ENCODE measurements at regions not wholly inside any gene's neighbourhood (a gene's known extent, or its start where the extent isn't known, plus 50 kb on each side); places are given as distances from the start of the nearest gene placed in this dataset.

GRCh38 chr1:191643060-191643459 is 515.2 kb upstream of the RGS18 start:
- Histone ChIP-seq H3K4me1 (replicated peaks in 1 of 2; ENCODE audit: control insufficient read depth in 2 of 2, insufficient read depth in 2 of 2, low read length in 2 of 2) (no peaks in the 10 kb centered on the region), H3K4me2 (ENCODE audit: insufficient read depth, low read length) (no peak overlapping the region), H3K27me3 (ENCODE audit: control insufficient read depth in 2 of 2, insufficient read depth in 2 of 2, low read length in 2 of 2) (no peaks in the 10 kb centered on the region), H3K79me2 (ENCODE audit: control insufficient read depth, insufficient read depth, low read length) (no peaks in the 10 kb centered on the region), H2AFZ (ENCODE audit: low read depth, low read length) (no peak overlapping the region), H3K36me3 (ENCODE audit: control insufficient read depth, insufficient read depth, low read length) (no peaks in the 10 kb centered on the region), H4K20me1 (replicated peaks; ENCODE audit: control insufficient read depth, insufficient read depth, low read length) (no peaks in the 10 kb centered on the region), H3K4me3 (no peak overlapping the region), H3K9me3 (replicated peaks; ENCODE audit: control insufficient read depth, insufficient read depth, low read depth, low read length) (no peaks in the 10 kb centered on the region), H3K27ac (ENCODE audit: extremely low read depth, low read depth, low read length) (no peak overlapping the region), H3K9me1 (ENCODE audit: control insufficient read depth, insufficient read depth, low read length) (no peaks in the 10 kb centered on the region), H3K9ac (ENCODE audit: insufficient read depth in 1 of 2, low read depth in 2 of 2, low read length in 2 of 2) (no peak overlapping the region)
- intact Hi-C loops (cut with micrococcal nuclease): no loop called here
- ChIA-PET POLR2A (no interaction called here), CTCF (ENCODE audit: low intra/inter-chr PET ratio) (no interaction called here)
- TF ChIP-seq BRD4 (IDR thresholded peaks at IDR 0.05) (no peak), CEBPB (tag; IDR thresholded peaks at IDR 0.05) (peak; percentile 53), KDM1A (IDR thresholded peaks at IDR 0.05) (no peak)
- DNase-seq (ENCODE audit: extremely low read depth in 1 of 4, low spot score in 3 of 4): no peak
- BruUV-seq (replicated peaks): no TSS peak
- no peak for ATAC-seq
- in situ Hi-C loops (cut with MboI): no loop called here
- 39% methylated on average over 1 of the region's 1 CpG for WGBS (ENCODE audit: insufficient coverage, low coverage, missing lambda C conversion rate)
- FAIRE-seq: no peak

GRCh38 chr1:191648939-191649338 is 509.3 kb upstream of the RGS18 start:
- FAIRE-seq (no peak), DNase-seq (ENCODE audit: extremely low read depth in 1 of 4, low spot score in 3 of 4) (no peak), ATAC-seq (no peak)
- ChIA-PET POLR2A (no interaction called here), CTCF (ENCODE audit: low intra/inter-chr PET ratio) (no interaction called here)
- no peaks in the 10 kb centered on the region for H3K9me3 ChIP-seq (replicated peaks; ENCODE audit: control insufficient read depth, insufficient read depth, low read depth, low read length)
- H3K79me2 ChIP-seq (ENCODE audit: control insufficient read depth, insufficient read depth, low read length): no peaks in the 10 kb centered on the region
- H3K9ac ChIP-seq (ENCODE audit: insufficient read depth in 1 of 2, low read depth in 2 of 2, low read length in 2 of 2): no peak overlapping the region
- H3K4me3 ChIP-seq: no peak overlapping the region
- H2AFZ ChIP-seq (ENCODE audit: low read depth, low read length): no peak overlapping the region
- intact Hi-C loops (cut with micrococcal nuclease) (no loop called here), in situ Hi-C loops (cut with MboI) (no loop called here)
- no peaks in the 10 kb centered on the region for H3K9me1 ChIP-seq (ENCODE audit: control insufficient read depth, insufficient read depth, low read length)
- TF ChIP-seq ZNF766 (CRISPR knock-in tag; conservative IDR thresholded peaks at IDR 0.05) (no peak), RBM15 (IDR thresholded peaks at IDR 0.05; ENCODE audit: insufficient read depth, low read length) (no peak), MITF (IDR thresholded peaks at IDR 0.05) (no peak), FOSL1 (tag; conservative IDR thresholded peaks at IDR 0.05) (no peak), HBP1 (CRISPR knock-in tag; IDR thresholded peaks at IDR 0.05) (no peak), HMG20A (CRISPR knock-in tag; conservative IDR thresholded peaks at IDR 0.05) (no peak), PTRF (tag; IDR thresholded peaks at IDR 0.05) (no peak), SLC30A9 (CRISPR knock-in tag; IDR thresholded peaks at IDR 0.05) (no peak), NR2C2 (CRISPR knock-in tag; IDR thresholded peaks at IDR 0.05) (no peak), NR2C2 (tag; IDR thresholded peaks at IDR 0.05) (no peak)
- no peaks in the 10 kb centered on the region for H3K36me3 ChIP-seq (ENCODE audit: control insufficient read depth, insufficient read depth, low read length)
- no peak overlapping the region for H3K4me2 ChIP-seq (ENCODE audit: insufficient read depth, low read length)
- no peak overlapping the region for H3K27ac ChIP-seq (ENCODE audit: extremely low read depth, low read depth, low read length)
- BruUV-seq (replicated peaks): no TSS peak
- no peaks in the 10 kb centered on the region for H4K20me1 ChIP-seq (replicated peaks; ENCODE audit: control insufficient read depth, insufficient read depth, low read length)
- WGBS (ENCODE audit: insufficient coverage, low coverage, missing lambda C conversion rate): 35% methylated on average over 2 of the region's 2 CpGs
- H3K4me1 ChIP-seq (replicated peaks in 1 of 2; ENCODE audit: control insufficient read depth in 2 of 2, insufficient read depth in 2 of 2, low read length in 2 of 2): no peaks in the 10 kb centered on the region
- no peaks in the 10 kb centered on the region for H3K27me3 ChIP-seq (ENCODE audit: control insufficient read depth in 2 of 2, insufficient read depth in 2 of 2, low read length in 2 of 2)
